Ishikawa (cell line): ENCODE measurements at regions not wholly inside any gene's neighbourhood (a gene's known extent, or its start where the extent isn't known, plus 50 kb on each side); places are given as distances from the start of the nearest gene placed in this dataset.

Experiments used
- CEBPB ChIP-seq: IDR thresholded peaks from 2 replicates; pipeline ENCODE4 v1.6.1; 2012
- EGR1 ChIP-seq: IDR thresholded peaks from 2 replicates; pipeline ENCODE4 v1.6.1; 2012
- EP300 ChIP-seq: IDR thresholded peaks from 2 replicates; pipeline ENCODE4 v1.6.1; 2012; ENCODE audit warnings: borderline replicate concordance
- FOXM1 ChIP-seq: IDR thresholded peaks from 2 replicates; pipeline ENCODE4 v1.6.1; 2012; ENCODE audit warnings: low read depth, borderline replicate concordance
- NFIC ChIP-seq: IDR thresholded peaks from 2 replicates; pipeline ENCODE4 v1.6.1; 2012
- TAF1 ChIP-seq: IDR thresholded peaks from 2 replicates; pipeline ENCODE4 v1.6.1; 2012; ENCODE audit warnings: low read depth, mild to moderate bottlenecking
- TCF12 ChIP-seq: IDR thresholded peaks from 2 replicates; pipeline ENCODE4 v1.6.1; 2012; ENCODE audit warnings: low read depth
- TF ChIP-seq, protein P1 (sequence below): IDR thresholded peaks from 2 replicates; pipeline ENCODE4 v1.6.1; 2012; ENCODE audit warnings: low read depth, mild to moderate bottlenecking
- TF ChIP-seq, protein P2 (sequence below): IDR thresholded peaks from 2 replicates; pipeline ENCODE4 v1.6.1; 2012

DNA sequence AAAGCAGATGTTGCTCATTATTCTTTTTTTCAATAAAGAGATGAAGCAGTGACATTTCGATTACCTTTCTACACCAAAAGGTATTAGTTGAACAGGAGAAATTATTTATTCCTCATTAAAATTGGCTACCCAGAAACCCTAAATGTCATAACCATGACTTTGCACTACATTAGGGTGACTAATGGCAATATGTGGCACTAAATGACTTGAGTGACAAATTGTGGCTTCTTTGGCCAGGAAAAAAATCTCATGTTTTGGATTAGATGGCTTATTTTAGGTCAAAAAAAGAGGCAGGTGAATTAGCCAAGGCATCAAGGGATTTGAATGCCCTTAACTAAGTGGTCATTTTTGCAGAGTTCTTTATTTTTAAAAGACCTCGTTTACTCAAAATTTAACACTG is 353.9 kb downstream of the NDFIP2 start:
- TF ChIP-seq, protein P1, sequence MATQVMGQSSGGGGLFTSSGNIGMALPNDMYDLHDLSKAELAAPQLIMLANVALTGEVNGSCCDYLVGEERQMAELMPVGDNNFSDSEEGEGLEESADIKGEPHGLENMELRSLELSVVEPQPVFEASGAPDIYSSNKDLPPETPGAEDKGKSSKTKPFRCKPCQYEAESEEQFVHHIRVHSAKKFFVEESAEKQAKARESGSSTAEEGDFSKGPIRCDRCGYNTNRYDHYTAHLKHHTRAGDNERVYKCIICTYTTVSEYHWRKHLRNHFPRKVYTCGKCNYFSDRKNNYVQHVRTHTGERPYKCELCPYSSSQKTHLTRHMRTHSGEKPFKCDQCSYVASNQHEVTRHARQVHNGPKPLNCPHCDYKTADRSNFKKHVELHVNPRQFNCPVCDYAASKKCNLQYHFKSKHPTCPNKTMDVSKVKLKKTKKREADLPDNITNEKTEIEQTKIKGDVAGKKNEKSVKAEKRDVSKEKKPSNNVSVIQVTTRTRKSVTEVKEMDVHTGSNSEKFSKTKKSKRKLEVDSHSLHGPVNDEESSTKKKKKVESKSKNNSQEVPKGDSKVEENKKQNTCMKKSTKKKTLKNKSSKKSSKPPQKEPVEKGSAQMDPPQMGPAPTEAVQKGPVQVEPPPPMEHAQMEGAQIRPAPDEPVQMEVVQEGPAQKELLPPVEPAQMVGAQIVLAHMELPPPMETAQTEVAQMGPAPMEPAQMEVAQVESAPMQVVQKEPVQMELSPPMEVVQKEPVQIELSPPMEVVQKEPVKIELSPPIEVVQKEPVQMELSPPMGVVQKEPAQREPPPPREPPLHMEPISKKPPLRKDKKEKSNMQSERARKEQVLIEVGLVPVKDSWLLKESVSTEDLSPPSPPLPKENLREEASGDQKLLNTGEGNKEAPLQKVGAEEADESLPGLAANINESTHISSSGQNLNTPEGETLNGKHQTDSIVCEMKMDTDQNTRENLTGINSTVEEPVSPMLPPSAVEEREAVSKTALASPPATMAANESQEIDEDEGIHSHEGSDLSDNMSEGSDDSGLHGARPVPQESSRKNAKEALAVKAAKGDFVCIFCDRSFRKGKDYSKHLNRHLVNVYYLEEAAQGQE = no peak
- TF ChIP-seq, protein P2, sequence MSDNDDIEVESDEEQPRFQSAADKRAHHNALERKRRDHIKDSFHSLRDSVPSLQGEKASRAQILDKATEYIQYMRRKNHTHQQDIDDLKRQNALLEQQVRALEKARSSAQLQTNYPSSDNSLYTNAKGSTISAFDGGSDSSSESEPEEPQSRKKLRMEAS = no peak
- no peak for TF ChIP-seq CEBPB
- no peak for TF ChIP-seq EP300
- TF ChIP-seq TAF1 = no peak
- no peak for TF ChIP-seq FOXM1
- TF ChIP-seq EGR1 = no peak
- TF ChIP-seq NFIC = no peak
- TF ChIP-seq TCF12 = no peak
